Upper lobe of right lung (tissue), 1 donor: ENCODE measurements at regions not wholly inside any gene's neighbourhood (a gene's known extent, or its start where the extent isn't known, plus 50 kb on each side); places are given as distances from the start of the nearest gene placed in this dataset.

Experiments used
- ATAC-seq: fragments of 200-7000 bp; cut with Tn5 transposase; one replicate; pipeline ENCODE4 v1.9.1; 2020; ENCODE audit warnings: mild to moderate bottlenecking, moderate library complexity
- DNase-seq: peaks from one replicate; pipeline ENCODE4 v3.0.0-alpha.2; 2020
- H3K27ac ChIP-seq: fragments of 200-600 bp; one replicate; pipeline ENCODE4 v1.8.0; 2022
- H3K27me3 ChIP-seq: fragments of 200-600 bp; one replicate; pipeline ENCODE4 v1.8.0; 2022; ENCODE audit warnings: mild to moderate bottlenecking
- H3K36me3 ChIP-seq: fragments of 200-600 bp; one replicate; pipeline ENCODE4 v1.8.0; 2022
- H3K4me1 ChIP-seq: fragments of 200-600 bp; one replicate; pipeline ENCODE4 v1.8.0; 2022
- H3K4me3 ChIP-seq: fragments of 200-600 bp; one replicate; pipeline ENCODE4 v1.8.0; 2022; ENCODE audit warnings: mild to moderate bottlenecking
- H3K9me3 ChIP-seq: fragments of 200-600 bp; one replicate; pipeline ENCODE4 v1.8.0; 2022
- intact Hi-C: fragments of 100-400 bp; cut with DNase I; formaldehyde crosslinking; loops from one replicate; pipeline ENCODE4 v1.11.0; 2022
- TF ChIP-seq, protein P1 (sequence below): fragments of 200-600 bp; IDR thresholded peaks from one replicate; pipeline ENCODE4 v1.8.0; 2022; ENCODE audit warnings: antibody characterized with exemption
- donor health status: DM: no; HTN: yes; CAD: no; lungs with severe emphysema.

DNA sequence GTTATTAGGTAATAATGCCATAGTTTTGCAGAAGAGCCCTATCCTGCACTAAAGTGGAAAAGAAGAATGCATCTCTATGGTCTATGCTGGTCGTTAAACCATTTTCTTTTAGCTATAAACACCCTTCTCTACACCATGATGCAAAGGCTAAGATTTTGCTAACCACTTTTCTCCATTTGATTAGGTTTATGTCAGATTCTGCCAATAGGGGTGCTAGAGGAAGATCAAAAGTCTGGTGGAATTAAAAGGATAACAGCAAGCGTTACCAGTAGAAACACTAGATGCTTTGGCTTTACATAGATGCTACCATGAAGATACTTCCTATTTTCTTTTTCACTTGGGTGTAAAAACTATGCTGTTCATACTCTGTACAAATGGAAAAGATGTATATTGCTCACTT is 669.8 kb upstream of the ARPP21 start:
- H3K9me3 ChIP-seq: no peaks in the 10 kb centered on the region
- no peaks in the 10 kb centered on the region for H3K36me3 ChIP-seq
- H3K4me1 ChIP-seq: no peaks in the 10 kb centered on the region
- ATAC-seq: no peak
- no peak for DNase-seq
- H3K27me3 ChIP-seq: no peaks in the 10 kb centered on the region
- H3K4me3 ChIP-seq: no peak overlapping the region
- TF ChIP-seq, protein P1, sequence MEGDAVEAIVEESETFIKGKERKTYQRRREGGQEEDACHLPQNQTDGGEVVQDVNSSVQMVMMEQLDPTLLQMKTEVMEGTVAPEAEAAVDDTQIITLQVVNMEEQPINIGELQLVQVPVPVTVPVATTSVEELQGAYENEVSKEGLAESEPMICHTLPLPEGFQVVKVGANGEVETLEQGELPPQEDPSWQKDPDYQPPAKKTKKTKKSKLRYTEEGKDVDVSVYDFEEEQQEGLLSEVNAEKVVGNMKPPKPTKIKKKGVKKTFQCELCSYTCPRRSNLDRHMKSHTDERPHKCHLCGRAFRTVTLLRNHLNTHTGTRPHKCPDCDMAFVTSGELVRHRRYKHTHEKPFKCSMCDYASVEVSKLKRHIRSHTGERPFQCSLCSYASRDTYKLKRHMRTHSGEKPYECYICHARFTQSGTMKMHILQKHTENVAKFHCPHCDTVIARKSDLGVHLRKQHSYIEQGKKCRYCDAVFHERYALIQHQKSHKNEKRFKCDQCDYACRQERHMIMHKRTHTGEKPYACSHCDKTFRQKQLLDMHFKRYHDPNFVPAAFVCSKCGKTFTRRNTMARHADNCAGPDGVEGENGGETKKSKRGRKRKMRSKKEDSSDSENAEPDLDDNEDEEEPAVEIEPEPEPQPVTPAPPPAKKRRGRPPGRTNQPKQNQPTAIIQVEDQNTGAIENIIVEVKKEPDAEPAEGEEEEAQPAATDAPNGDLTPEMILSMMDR: no peak
- intact Hi-C loops: no loop called here
- H3K27ac ChIP-seq: no peak overlapping the region

- DNase-seq (no peak), ATAC-seq (no peak)
- Histone ChIP-seq H3K4me3 (no peak overlapping the region), H3K27ac (no peak overlapping the region), H3K27me3 (no peaks in the 10 kb centered on the region), H3K36me3 (no peaks in the 10 kb centered on the region), H3K4me1 (no peaks in the 10 kb centered on the region), H3K9me3 (no peaks in the 10 kb centered on the region)
- intact Hi-C loops: no loop called here
- TF ChIP-seq, protein P1: no peak
Measured at GRCh38 chr3:34972481-34972880, 666.8 kb upstream of the ARPP21 start.

DNA sequence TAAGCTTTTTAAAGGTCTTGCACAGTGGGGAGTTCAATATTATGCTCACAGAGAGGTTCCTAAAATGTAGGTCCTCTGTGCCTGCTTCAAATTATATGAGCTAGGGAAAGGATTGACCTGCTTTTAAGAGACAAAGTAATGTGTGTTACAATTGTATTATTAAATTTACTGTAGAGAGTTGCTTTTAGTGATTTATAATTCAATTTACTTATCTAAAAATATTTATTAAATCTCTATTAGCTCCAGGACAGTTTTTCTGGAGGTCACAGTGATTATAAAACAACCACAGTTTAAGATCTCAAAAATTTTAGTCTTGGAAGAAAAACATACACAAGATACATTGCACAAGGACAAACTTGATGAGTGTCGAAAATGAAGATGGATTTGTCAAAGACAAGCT is 665.7 kb upstream of the ARPP21 start:
- DNase-seq: no peak
- H3K4me1 ChIP-seq: no peaks in the 10 kb centered on the region
- intact Hi-C loops: no loop called here
- H3K27me3 ChIP-seq: no peaks in the 10 kb centered on the region
- no peak for ATAC-seq
- H3K36me3 ChIP-seq: no peaks in the 10 kb centered on the region
- H3K9me3 ChIP-seq: no peaks in the 10 kb centered on the region
- TF ChIP-seq, protein P1: no peak
- H3K27ac ChIP-seq: no peak overlapping the region
- no peak overlapping the region for H3K4me3 ChIP-seq

- intact Hi-C loops: no loop called here
- no peak for DNase-seq
Measured at GRCh38 chr3:34983631-34984030, 655.7 kb upstream of the ARPP21 start.

DNA sequence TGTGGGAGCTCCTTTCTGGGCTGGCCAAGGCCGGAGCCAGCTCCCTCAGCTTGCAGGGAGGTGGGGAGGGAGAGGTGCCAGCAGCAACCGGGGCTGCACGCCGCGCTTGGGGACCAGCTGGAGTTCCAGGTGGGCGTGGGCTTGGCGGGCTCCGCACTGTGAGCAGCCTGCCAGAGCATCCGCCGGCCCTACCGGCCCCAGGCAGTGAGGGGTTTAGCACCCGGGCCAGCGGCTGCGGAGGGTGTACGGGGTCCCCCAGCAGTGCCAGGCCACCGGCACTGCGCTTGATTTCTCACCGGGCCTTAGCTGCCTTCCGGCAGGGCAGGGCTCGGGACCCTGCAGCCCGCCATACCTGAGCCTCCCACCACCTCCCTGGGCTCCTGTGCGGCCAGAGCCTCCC is 651.0 kb upstream of the ARPP21 start:
- H3K27me3 ChIP-seq: no peaks in the 10 kb centered on the region
- intact Hi-C loops: no loop called here
- DNase-seq (no peak), ATAC-seq (no peak)
- TF ChIP-seq, protein P1: no peak
- no peaks in the 10 kb centered on the region for H3K36me3 ChIP-seq
- no peaks in the 10 kb centered on the region for H3K4me1 ChIP-seq
- no peak overlapping the region for H3K4me3 ChIP-seq
- no peak overlapping the region for H3K27ac ChIP-seq
- no peaks in the 10 kb centered on the region for H3K9me3 ChIP-seq

More at GRCh38 chr3:34983631-34984030, 655.7 kb upstream of the ARPP21 start:
- Histone ChIP-seq H3K4me1 (no peaks in the 10 kb centered on the region), H3K4me3 (no peak overlapping the region), H3K27ac (no peak overlapping the region), H3K36me3 (no peaks in the 10 kb centered on the region), H3K9me3 (no peaks in the 10 kb centered on the region), H3K27me3 (no peaks in the 10 kb centered on the region)
- TF ChIP-seq, protein P1: no peak
- no peak for ATAC-seq

GRCh38 chr3:34995796-34996430 is 643.4 kb upstream of the ARPP21 start:
- TF ChIP-seq, protein P1: no peak
- Histone ChIP-seq H3K9me3 (no peaks in the 10 kb centered on the region), H3K36me3 (no peaks in the 10 kb centered on the region), H3K27me3 (no peaks in the 10 kb centered on the region), H3K4me1 (no peaks in the 10 kb centered on the region), H3K4me3 (no peak overlapping the region), H3K27ac (no peak overlapping the region)
- ATAC-seq: no peak
- DNase-seq: no peak
- intact Hi-C loops: no loop called here
